ENCODE measurements at regions not wholly inside any gene's neighbourhood (a gene's known extent, or its start where the extent isn't known, plus 50 kb on each side); places are given as distances from the start of the nearest gene placed in this dataset.

DNA sequence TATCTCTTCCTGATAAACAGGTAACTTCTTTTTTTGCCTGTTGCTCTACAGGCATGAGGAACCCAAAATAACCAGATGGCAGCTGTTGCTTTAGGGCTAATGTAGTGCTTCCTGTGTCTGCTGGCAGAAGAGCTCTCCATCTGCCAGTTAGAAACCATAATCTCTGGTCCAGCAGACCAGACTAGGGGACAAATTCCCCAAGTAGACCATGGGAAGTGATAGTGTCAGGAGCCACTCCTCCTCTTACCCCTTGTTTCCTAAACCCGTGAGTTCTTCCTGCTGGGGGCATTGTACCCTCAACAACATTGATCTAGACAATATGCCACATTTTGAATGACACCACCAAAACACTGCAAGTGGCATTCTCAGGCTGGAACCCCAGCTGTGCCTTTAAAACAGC is 135.9 kb downstream of the DLEU7 start:
- Histone ChIP-seq H3K9ac (ENCODE audit: insufficient read depth, low read length) (no peak overlapping the region), H3K4me2 (ENCODE audit: extremely low read depth, insufficient read depth, low read length) (no peak overlapping the region), H3K27me3 (ENCODE audit: control insufficient read depth, insufficient read depth, low read length) (no peaks in the 10 kb centered on the region), H3K36me3 (ENCODE audit: control insufficient read depth, insufficient read depth, low read length) (no peaks in the 10 kb centered on the region), H2AFZ (ENCODE audit: low read length) (no peak overlapping the region), H3K4me1 (ENCODE audit: control insufficient read depth, extremely low read depth, insufficient read depth, low read length) (no peaks in the 10 kb centered on the region), H3K27ac (ENCODE audit: insufficient read depth, low read length) (no peak overlapping the region), H3K4me3 (replicated peaks in 1 of 4; ENCODE audit: control extremely low read depth in 1 of 4, insufficient read depth in 1 of 4, low read depth in 3 of 4, low read length in 4 of 4) (no peak overlapping the region), H3K9me3 (ENCODE audit: control insufficient read depth, insufficient read depth, low read depth, low read length) (no peaks in the 10 kb centered on the region), H4K20me1 (ENCODE audit: control insufficient read depth, extremely low read depth, insufficient read depth, low read length) (no peaks in the 10 kb centered on the region), H3K79me2 (ENCODE audit: control insufficient read depth, insufficient read depth, low read length) (no peaks in the 10 kb centered on the region)
- TF ChIP-seq, protein P1, sequence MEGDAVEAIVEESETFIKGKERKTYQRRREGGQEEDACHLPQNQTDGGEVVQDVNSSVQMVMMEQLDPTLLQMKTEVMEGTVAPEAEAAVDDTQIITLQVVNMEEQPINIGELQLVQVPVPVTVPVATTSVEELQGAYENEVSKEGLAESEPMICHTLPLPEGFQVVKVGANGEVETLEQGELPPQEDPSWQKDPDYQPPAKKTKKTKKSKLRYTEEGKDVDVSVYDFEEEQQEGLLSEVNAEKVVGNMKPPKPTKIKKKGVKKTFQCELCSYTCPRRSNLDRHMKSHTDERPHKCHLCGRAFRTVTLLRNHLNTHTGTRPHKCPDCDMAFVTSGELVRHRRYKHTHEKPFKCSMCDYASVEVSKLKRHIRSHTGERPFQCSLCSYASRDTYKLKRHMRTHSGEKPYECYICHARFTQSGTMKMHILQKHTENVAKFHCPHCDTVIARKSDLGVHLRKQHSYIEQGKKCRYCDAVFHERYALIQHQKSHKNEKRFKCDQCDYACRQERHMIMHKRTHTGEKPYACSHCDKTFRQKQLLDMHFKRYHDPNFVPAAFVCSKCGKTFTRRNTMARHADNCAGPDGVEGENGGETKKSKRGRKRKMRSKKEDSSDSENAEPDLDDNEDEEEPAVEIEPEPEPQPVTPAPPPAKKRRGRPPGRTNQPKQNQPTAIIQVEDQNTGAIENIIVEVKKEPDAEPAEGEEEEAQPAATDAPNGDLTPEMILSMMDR (conservative IDR thresholded peaks at IDR 0.05 in 1 of 2, IDR thresholded peaks at IDR 0.05 in 1 of 2; ENCODE audit: low read depth in 1 of 2, low read length in 2 of 2), result no peak
- no peak for TF ChIP-seq EZH2 (IDR thresholded peaks at IDR 0.05; ENCODE audit: low read length, missing control alignments)
- DNase-seq (ENCODE audit: low read depth in 2 of 2), result no peak

DNA sequence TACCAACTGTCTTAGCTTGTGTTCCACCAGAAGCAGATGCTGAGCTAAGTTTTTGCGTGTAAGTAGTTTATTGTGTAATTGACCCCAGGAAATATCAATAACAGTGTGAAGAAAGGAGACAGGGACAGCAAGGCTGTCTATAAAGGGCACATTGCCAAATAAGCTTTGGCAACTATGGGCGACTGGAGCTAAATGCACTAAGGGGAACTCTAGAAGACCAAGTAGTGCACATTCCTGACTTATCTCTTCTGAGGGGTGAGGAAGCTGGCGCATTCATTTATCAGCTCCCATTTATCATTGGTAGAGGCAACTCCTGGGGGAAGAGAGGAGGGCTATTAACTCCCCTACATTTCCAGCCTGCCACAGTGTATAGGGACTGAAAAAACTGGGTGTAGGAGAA is 135.0 kb downstream of the DLEU7 start:
- TF ChIP-seq, protein P1 (conservative IDR thresholded peaks at IDR 0.05 in 1 of 2, IDR thresholded peaks at IDR 0.05 in 1 of 2; ENCODE audit: low read depth in 1 of 2, low read length in 2 of 2), result no peak
- no peak for TF ChIP-seq EZH2 (IDR thresholded peaks at IDR 0.05; ENCODE audit: low read length, missing control alignments)
- no peak overlapping the region for H3K4me2 ChIP-seq (ENCODE audit: extremely low read depth, insufficient read depth, low read length)

DNA sequence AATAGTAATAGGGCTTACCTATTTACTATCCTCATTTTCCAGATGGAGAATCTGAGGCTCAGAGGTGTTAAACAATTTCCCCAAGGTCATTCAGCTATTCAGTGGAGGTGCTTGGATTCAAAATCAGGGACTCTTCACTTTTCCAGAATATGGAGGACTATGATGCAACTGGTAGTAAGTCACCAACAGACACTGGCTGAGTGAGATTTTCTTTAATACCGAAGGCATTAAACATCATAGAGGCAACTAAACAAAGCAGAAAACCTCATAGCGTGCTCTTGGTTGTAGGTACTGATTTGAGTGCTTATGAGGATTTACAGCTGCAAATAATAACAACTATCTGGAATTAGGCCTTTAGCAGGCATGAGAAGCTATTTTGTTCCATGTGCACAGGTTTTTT is 134.4 kb downstream of the DLEU7 start:
- TF ChIP-seq, protein P1 (conservative IDR thresholded peaks at IDR 0.05 in 1 of 2, IDR thresholded peaks at IDR 0.05 in 1 of 2; ENCODE audit: low read depth in 1 of 2, low read length in 2 of 2), result no peak
- no peak for TF ChIP-seq EZH2 (IDR thresholded peaks at IDR 0.05; ENCODE audit: low read length, missing control alignments)
- H3K79me2 ChIP-seq (ENCODE audit: control insufficient read depth, insufficient read depth, low read length), result no peaks in the 10 kb centered on the region
- H4K20me1 ChIP-seq (ENCODE audit: control insufficient read depth, extremely low read depth, insufficient read depth, low read length), result no peaks in the 10 kb centered on the region
- no peak overlapping the region for H3K9ac ChIP-seq (ENCODE audit: insufficient read depth, low read length)
- no peaks in the 10 kb centered on the region for H3K27me3 ChIP-seq (ENCODE audit: control insufficient read depth, insufficient read depth, low read length)
- no peak overlapping the region for H3K4me3 ChIP-seq (replicated peaks in 1 of 4; ENCODE audit: control extremely low read depth in 1 of 4, insufficient read depth in 1 of 4, low read depth in 3 of 4, low read length in 4 of 4)
- no peaks in the 10 kb centered on the region for H3K9me3 ChIP-seq (ENCODE audit: control insufficient read depth, insufficient read depth, low read depth, low read length)
- H3K4me2 ChIP-seq (ENCODE audit: extremely low read depth, insufficient read depth, low read length), result no peak overlapping the region
- H3K27ac ChIP-seq (ENCODE audit: insufficient read depth, low read length), result no peak overlapping the region
- no peak overlapping the region for H2AFZ ChIP-seq (ENCODE audit: low read length)
- H3K36me3 ChIP-seq (ENCODE audit: control insufficient read depth, insufficient read depth, low read length), result no peaks in the 10 kb centered on the region
- H3K4me1 ChIP-seq (ENCODE audit: control insufficient read depth, extremely low read depth, insufficient read depth, low read length), result peaks cover 2% of the 10 kb centered on the region
- DNase-seq (ENCODE audit: low read depth in 2 of 2), result peak in 1 of 2 donors; percentile 36

More for the DNA sequence above, 135.0 kb downstream of the DLEU7 start:
- Histone ChIP-seq H2AFZ (ENCODE audit: low read length) (no peak overlapping the region), H3K36me3 (ENCODE audit: control insufficient read depth, insufficient read depth, low read length) (no peaks in the 10 kb centered on the region), H4K20me1 (ENCODE audit: control insufficient read depth, extremely low read depth, insufficient read depth, low read length) (no peaks in the 10 kb centered on the region), H3K27ac (ENCODE audit: insufficient read depth, low read length) (no peak overlapping the region), H3K4me1 (ENCODE audit: control insufficient read depth, extremely low read depth, insufficient read depth, low read length) (no peaks in the 10 kb centered on the region), H3K27me3 (ENCODE audit: control insufficient read depth, insufficient read depth, low read length) (no peaks in the 10 kb centered on the region), H3K9ac (ENCODE audit: insufficient read depth, low read length) (no peak overlapping the region), H3K79me2 (ENCODE audit: control insufficient read depth, insufficient read depth, low read length) (no peaks in the 10 kb centered on the region), H3K4me3 (replicated peaks in 1 of 4; ENCODE audit: control extremely low read depth in 1 of 4, insufficient read depth in 1 of 4, low read depth in 3 of 4, low read length in 4 of 4) (no peak overlapping the region), H3K9me3 (ENCODE audit: control insufficient read depth, insufficient read depth, low read depth, low read length) (no peaks in the 10 kb centered on the region)
- no peak for DNase-seq (ENCODE audit: low read depth in 2 of 2)

All from fibroblast of lung (primary cell).